HEK293T (cell line): ENCODE measurements at regions not wholly inside any gene's neighbourhood (a gene's known extent, or its start where the extent isn't known, plus 50 kb on each side); places are given as distances from the start of the nearest gene placed in this dataset.

ENCODE experiments used
- NFRKB ChIP-seq: fragments of 450-650 bp; IDR thresholded peaks from 2 replicates; pipeline ENCODE4 v1.6.1; 2016; ENCODE audit warnings: mild to moderate bottlenecking, moderate library complexity
- SUZ12 ChIP-seq: fragments of 450-650 bp; IDR thresholded peaks from 2 replicates; pipeline ENCODE4 v1.6.1; 2016; ENCODE audit warnings: mild to moderate bottlenecking

GRCh38 chr4:126895988-126896570 lies 736.7 kb upstream of the INTU start:
- TF ChIP-seq NFRKB (no peak), SUZ12 (no peak)
